Calu3 (cell line): ENCODE measurements at regions not wholly inside any gene's neighbourhood (a gene's known extent, or its start where the extent isn't known, plus 50 kb on each side); places are given as distances from the start of the nearest gene placed in this dataset.

Experiments
- BruUV-seq: library from RNA; stranded (reverse); fragments of 400-500 nt; replicated peaks from 2 replicates; lab custom pipeline; 2021; lab: Mats Ljungman, UMichigan
- CTCF ChIA-PET: fragments of 300-600 bp; sonication (Branson Sonifier 250); formaldehyde crosslinking; loops from one replicate; lab custom pipeline; 2022; ENCODE audit warnings: antibody characterized with exemption; lab: Charles Lee
- DNase-seq: peaks from one replicate; pipeline ENCODE4 v3.0.0; 2022
- H3K27ac Mint-ChIP-seq: one replicate; pipeline ENCODE4 v1.8.0; 2022; ENCODE audit warnings: mixed read lengths; ENCODE audit not compliant: unreplicated experiment
- H3K27me3 Mint-ChIP-seq: one replicate; pipeline ENCODE4 v1.8.0; 2022; ENCODE audit warnings: mixed read lengths; ENCODE audit not compliant: unreplicated experiment
- H3K36me3 Mint-ChIP-seq: one replicate; pipeline ENCODE4 v1.8.0; 2022; ENCODE audit warnings: mild to moderate bottlenecking, moderate library complexity, mixed read lengths; ENCODE audit not compliant: insufficient read depth, unreplicated experiment
- H3K4me1 Mint-ChIP-seq: one replicate; pipeline ENCODE4 v1.8.0; 2022; ENCODE audit warnings: mild to moderate bottlenecking, low read depth, mixed read lengths; ENCODE audit not compliant: unreplicated experiment
- H3K4me3 Mint-ChIP-seq: one replicate; pipeline ENCODE4 v1.8.0; 2022; ENCODE audit warnings: mild to moderate bottlenecking, low read depth, moderate library complexity, mixed read lengths; ENCODE audit not compliant: unreplicated experiment
- H3K9me3 Mint-ChIP-seq: one replicate; pipeline ENCODE4 v1.8.0; 2022; ENCODE audit warnings: low read depth, mixed read lengths; ENCODE audit not compliant: unreplicated experiment
- intact Hi-C: fragments of 100-400 bp; cut with micrococcal nuclease; formaldehyde crosslinking; loops from one replicate; pipeline ENCODE4 v1.10.0; 2022; ENCODE audit not compliant: unreplicated experiment
- TF ChIP-seq, protein P1 (sequence below): fragments of 200-600 bp; IDR thresholded peaks from one replicate; pipeline ENCODE4 v1.8.0; 2022; ENCODE audit warnings: antibody characterized with exemption; ENCODE audit not compliant: unreplicated experiment

DNA sequence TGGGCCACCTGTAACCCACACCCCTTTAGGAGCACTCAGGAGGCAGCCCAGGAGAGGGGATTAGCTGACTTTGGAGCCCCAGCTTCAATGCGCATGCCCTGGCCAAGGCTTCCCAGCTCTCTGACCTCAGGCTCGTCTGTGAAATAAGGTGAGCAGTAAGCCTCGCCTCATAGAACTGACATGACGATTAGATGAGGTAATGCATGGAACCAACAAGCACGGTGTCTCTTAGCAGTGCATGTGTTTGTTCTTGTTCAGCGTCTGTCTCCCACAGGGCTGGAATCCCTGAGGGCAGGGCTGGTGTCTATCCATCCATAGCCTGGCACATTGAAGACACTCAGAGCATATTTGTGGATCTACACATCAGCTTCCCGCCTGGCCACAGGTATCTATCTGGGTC, 415.4 kb downstream of the MN1 start:
- no TSS peak for BruUV-seq
- Mint-ChIP-seq H3K36me3 (no peaks in the 10 kb centered on the region), H3K9me3 (no peaks in the 10 kb centered on the region), H3K4me3 (no peak overlapping the region), H3K4me1 (peaks cover 9% of the 10 kb centered on the region), H3K27me3 (peaks cover 88% of the 10 kb centered on the region), H3K27ac (no peak overlapping the region)
- CTCF ChIA-PET: interaction anchor here (0.6 kb wide), 1 partner anchor 415 kb away, joined by 3 read pairs; no protein-coding TSS in a partner anchor
- DNase-seq: no peak
- intact Hi-C loops: no loop called here
- TF ChIP-seq, protein P1, sequence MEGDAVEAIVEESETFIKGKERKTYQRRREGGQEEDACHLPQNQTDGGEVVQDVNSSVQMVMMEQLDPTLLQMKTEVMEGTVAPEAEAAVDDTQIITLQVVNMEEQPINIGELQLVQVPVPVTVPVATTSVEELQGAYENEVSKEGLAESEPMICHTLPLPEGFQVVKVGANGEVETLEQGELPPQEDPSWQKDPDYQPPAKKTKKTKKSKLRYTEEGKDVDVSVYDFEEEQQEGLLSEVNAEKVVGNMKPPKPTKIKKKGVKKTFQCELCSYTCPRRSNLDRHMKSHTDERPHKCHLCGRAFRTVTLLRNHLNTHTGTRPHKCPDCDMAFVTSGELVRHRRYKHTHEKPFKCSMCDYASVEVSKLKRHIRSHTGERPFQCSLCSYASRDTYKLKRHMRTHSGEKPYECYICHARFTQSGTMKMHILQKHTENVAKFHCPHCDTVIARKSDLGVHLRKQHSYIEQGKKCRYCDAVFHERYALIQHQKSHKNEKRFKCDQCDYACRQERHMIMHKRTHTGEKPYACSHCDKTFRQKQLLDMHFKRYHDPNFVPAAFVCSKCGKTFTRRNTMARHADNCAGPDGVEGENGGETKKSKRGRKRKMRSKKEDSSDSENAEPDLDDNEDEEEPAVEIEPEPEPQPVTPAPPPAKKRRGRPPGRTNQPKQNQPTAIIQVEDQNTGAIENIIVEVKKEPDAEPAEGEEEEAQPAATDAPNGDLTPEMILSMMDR: no peak

DNA sequence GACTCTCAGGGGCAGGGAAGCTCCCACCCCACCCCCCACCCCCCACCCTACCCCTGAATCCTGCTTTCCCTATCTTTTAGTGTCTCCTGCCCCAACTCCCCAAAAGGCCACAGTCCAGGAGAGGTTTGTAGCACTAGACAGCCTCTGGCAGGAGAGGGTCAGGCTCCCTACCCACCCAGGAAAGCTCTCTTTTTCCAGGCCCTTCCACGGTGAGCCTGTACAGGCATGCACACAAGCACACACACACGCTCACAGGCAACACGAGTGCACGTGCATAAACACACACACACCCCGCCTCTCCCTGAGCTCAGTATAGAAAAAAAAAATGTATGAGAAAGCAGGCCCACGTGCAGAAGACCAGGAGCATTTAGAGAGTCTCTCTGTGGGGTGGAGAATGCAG, 414.0 kb downstream of the MN1 start:
- DNase-seq: no peak
- H3K9me3 Mint-ChIP-seq: no peaks in the 10 kb centered on the region
- CTCF ChIA-PET: no interaction called here
- no TSS peak for BruUV-seq
- intact Hi-C loops: no loop called here
- H3K27me3 Mint-ChIP-seq: peaks cover 82% of the 10 kb centered on the region
- H3K36me3 Mint-ChIP-seq: no peaks in the 10 kb centered on the region
- TF ChIP-seq, protein P1: no peak
- peaks cover 9% of the 10 kb centered on the region for H3K4me1 Mint-ChIP-seq
- no peak overlapping the region for H3K27ac Mint-ChIP-seq
- H3K4me3 Mint-ChIP-seq: no peak overlapping the region

DNA sequence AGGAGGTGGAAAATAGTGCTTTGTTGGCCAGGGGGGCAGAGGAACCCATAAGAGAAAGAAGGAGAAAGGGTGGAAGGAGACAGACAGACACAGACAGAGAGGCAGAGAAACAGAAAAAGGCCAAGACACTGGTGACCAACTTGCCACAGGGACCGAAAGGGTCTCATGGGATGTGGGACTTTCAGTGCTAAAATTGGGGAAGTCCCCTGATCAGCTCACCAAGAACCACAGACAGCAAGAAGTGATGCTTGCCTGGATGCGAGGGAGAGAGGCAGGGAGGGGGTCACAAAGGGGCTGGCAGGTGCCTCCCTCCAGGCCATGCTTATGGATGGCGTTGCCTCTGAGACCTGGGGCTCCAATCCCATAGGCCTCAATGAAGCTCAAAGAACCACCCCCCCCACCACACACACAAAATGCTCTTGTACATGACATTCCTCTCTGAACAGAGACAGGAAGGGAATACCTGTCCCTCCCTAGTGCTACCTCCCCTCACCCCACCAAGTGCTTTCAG, 413.4 kb downstream of the MN1 start:
- Mint-ChIP-seq H3K36me3 (no peaks in the 10 kb centered on the region), H3K27ac (no peak overlapping the region), H3K4me3 (no peak overlapping the region), H3K27me3 (peaks cover 76% of the 10 kb centered on the region), H3K4me1 (peaks cover 9% of the 10 kb centered on the region), H3K9me3 (no peaks in the 10 kb centered on the region)
- TF ChIP-seq, protein P1: no peak
- no peak for DNase-seq
- intact Hi-C loops: no loop called here
- CTCF ChIA-PET: no interaction called here
- BruUV-seq: no TSS peak

DNA sequence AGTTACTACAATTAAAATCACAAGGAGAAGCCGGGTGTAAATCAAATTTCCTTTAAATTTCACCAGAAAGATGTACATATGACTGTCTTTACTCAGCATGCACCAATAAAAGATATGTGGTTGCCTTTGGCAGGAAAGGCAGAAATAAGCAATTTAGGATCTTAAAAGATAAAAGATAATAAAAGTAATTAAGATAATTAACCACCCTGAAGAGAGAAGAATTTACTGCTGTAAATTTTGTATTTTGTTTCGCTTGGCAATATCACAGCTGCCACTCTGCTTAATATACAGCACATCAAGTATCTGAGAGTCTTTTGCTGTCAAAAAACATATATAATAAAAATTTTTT, 411.9 kb downstream of the MN1 start:
- no peak for DNase-seq
- peaks cover 9% of the 10 kb centered on the region for H3K4me1 Mint-ChIP-seq
- BruUV-seq: no TSS peak
- intact Hi-C loops: no loop called here
- peaks cover 82% of the 10 kb centered on the region for H3K27me3 Mint-ChIP-seq
- H3K4me3 Mint-ChIP-seq: no peak overlapping the region
- H3K36me3 Mint-ChIP-seq: no peaks in the 10 kb centered on the region
- TF ChIP-seq, protein P1: no peak
- CTCF ChIA-PET: no interaction called here
- H3K9me3 Mint-ChIP-seq: no peaks in the 10 kb centered on the region
- H3K27ac Mint-ChIP-seq: no peak overlapping the region
